CD4-positive, alpha-beta T cell treated with Interleukin-4 for 4 hours (primary cell): ENCODE measurements at regions not wholly inside any gene's neighbourhood (a gene's known extent, or its start where the extent isn't known, plus 50 kb on each side); places are given as distances from the start of the nearest gene placed in this dataset.

ENCODE experiments used
- DNase-seq: peaks from one replicate; pipeline ENCODE4 v3.0.0-alpha.2; 2020

DNA sequence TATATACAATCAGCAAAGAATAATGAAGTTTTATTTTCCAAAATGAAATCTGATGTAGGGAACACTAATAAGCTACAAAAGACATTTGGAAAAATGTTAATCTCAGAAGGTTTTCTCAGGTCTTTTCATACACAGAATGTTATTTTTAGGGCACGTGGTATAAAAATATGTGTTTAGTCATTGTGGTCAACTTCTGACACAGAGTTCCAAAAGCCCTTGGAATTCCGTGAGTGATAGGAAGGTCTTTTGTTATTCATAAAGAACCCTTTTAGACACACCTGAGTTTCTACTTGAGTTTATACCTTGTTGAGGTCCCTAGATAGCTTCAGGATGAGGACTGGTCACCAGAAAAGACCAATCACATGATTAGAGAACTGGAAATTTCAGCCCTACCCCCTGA lies 277.6 kb upstream of the NCAM2 start:
- no peak for DNase-seq

- DNase-seq, result no peak
Observed at GRCh38 chr21:20721151-20721550, 277.1 kb upstream of the NCAM2 start.

GRCh38 chr21:20728691-20729090 lies 269.5 kb upstream of the NCAM2 start:
- no peak for DNase-seq

DNA sequence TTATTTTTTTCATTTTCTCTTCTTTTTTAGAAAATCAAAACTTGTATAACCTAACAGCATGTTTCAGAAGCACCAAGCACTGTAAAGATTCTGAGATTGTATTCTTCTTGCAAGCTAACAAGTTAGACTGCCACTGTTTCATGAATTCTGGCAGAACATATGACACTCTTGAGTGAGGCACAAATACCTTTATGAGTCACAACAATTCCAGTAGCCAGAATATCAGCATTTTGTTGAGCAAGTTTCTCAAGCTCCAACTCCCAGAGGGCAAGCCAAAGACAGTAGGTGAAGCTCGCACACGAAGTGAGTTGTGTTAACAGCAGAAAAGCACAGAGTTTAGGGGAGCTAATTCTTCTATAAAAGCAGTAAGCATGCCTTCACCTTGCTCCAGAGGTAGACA lies 268.8 kb upstream of the NCAM2 start:
- no peak for DNase-seq

- no peak for DNase-seq
Observed at GRCh38 chr21:20730441-20730840, 267.8 kb upstream of the NCAM2 start.

DNA sequence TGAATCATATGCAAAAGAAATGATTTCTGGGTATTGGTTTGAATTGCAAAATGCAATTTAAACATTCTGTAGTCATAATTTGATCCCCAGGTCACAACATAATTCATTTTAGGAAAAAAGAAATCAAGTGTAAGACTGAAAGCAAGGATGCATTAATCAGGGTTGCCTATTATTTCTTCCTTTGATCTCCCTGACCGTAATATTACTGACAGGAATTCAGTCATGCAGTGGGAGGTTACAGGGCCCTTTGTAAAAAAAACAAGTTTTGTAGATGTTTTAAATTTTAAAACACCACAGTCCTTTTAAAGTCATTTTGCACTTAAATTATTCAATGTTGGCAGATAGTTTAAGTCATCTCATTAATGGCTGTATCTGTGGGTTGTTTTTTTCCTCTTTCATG lies 263.0 kb upstream of the NCAM2 start:
- DNase-seq, result no peak

- no peak for DNase-seq
Observed at GRCh38 chr21:20737227-20737913, 260.8 kb upstream of the NCAM2 start.

- no peak for DNase-seq
Observed at GRCh38 chr21:20739421-20739820, 258.8 kb upstream of the NCAM2 start.

DNA sequence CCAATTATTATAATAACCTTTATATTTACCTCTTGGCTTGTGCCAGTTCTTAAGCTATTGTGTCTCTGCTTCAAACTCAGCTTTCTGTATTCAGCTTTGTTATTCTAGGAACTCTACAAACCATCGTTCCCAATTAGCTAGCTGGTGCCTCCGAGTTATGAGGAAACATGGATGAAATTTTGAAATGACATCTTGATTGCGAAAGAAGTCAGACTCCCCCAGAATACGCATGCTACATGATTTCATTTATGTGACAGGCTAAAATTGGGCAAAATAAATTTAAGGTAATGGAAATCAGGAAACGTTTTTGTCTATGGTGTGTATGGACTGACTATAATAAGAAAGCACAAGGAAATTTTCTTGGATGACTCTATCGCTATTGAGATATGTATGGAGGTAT lies 256.8 kb upstream of the NCAM2 start:
- no peak for DNase-seq

DNA sequence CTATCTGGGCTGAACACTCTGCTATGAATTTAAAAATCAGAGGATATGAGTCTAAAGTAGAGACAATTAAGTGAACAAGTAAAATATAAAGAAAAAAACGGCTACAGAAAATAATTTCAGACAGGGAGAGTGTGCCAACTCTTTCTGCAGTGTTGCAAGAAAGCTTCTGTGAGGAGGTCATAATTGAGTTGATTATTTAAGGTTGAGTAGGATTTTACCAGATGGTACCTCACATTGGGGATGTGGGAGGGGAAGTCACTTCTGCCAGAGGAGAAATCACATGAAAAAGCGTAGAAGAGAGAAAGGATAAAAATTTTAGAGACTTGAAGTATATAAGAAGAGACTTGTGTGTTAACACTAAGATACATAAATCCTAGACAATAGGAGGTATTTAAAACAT lies 238.0 kb upstream of the NCAM2 start:
- no peak for DNase-seq

- no peak for DNase-seq
Observed at GRCh38 chr21:20774737-20775136, 223.5 kb upstream of the NCAM2 start.

- DNase-seq, result no peak
Observed at GRCh38 chr21:20779321-20779720, 218.9 kb upstream of the NCAM2 start.

- DNase-seq, result no peak
Observed at GRCh38 chr21:20783611-20784010, 214.6 kb upstream of the NCAM2 start.

DNA sequence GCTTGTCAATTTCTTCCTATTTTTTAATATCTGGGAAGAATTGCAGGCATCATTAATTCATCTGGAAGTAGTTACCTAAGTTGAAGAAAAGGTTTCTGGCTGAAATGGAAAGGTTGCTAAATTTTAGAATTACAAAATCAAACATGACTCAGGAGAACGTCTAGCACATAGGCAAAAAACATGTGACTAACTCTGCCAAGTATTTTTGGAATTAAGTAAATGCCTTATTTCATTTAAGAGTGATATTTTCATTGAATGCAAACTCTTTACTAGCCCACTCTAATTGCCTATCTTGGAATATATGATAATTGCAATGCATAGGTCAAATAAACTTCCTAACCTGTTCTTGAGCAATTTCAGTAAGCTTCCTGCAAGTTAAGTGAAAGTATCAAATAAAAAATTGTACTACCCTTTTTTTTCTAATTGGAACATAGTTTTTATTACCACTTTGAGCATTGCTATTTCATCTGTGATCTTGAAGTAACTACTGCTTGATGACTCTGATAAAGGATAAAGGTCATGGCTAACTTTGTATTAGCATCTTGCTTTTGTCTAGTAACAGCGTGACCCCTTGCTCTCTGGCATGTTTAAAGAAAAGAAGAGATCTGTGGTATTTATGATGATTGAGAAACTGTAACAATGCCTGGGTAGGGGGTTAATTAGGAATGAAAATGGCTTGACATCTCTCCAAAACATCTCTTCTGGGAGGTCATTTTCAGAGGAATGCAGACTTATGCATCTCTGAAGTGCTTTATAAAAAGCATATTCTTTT lies 208.3 kb upstream of the NCAM2 start:
- no peak for DNase-seq

GRCh38 chr21:20800106-20800505 lies 198.1 kb upstream of the NCAM2 start:
- no peak for DNase-seq

DNA sequence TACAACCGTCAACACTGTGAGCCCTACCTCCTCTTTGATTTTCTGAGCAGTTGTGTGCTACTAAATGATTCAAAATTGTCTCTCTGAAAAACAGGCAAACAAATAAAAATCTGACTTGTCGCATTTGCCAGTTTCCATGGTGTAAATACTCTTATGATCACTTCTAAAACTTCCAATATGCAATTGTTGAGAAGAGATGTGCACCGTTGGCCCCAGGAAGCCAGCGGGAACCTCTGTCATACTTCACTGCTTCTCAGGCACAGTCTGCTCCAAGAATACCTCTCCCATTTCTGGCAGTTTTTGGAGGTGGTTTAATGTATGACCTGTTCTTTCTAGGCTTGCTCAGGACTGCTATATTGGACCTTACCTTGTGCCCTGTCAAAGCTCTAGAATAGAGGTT lies 196.0 kb upstream of the NCAM2 start:
- no peak for DNase-seq

GRCh38 chr21:20802631-20803260 lies 195.5 kb upstream of the NCAM2 start:
- no peak for DNase-seq

DNA sequence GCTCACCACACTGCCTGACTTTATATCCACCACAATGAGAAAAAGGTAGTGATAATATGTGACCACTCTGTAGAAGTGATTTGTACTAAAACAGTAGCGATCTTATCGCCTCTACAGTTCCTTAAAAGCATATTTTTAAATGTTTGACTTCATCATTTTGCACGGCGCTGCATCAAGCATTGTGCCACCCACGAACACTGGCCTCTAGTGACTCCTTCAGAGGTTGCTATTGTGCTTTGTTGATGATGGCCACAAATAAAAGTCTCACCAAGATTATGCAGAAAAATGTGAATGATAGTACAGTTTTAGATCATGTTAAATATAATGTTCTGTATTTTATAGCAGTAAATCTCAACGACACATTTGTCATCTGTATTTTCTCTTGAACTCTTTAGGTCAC lies 186.5 kb upstream of the NCAM2 start:
- no peak for DNase-seq

- no peak for DNase-seq
Observed at GRCh38 chr21:20814090-20814489, 184.1 kb upstream of the NCAM2 start.

DNA sequence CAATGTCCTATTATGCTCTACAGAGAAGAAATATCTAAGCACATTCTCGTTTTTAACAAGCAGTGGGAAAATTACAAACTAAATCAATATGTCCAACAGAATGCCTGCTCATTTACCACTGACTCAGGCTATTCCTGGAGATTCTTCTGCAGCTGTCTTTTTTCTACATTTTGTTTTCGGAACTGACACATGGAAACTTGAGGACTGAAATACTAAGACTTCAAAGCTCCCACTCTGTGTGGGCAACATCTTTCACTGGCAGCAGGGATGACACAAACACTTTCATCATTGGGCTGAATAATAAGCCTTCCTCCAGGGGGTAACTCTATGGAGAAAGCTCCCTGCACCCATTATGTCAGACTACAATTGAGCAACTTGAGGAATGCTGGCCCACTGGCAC lies 175.5 kb upstream of the NCAM2 start:
- no peak for DNase-seq

GRCh38 chr21:20852866-20853265 lies 145.3 kb upstream of the NCAM2 start:
- no peak for DNase-seq

DNA sequence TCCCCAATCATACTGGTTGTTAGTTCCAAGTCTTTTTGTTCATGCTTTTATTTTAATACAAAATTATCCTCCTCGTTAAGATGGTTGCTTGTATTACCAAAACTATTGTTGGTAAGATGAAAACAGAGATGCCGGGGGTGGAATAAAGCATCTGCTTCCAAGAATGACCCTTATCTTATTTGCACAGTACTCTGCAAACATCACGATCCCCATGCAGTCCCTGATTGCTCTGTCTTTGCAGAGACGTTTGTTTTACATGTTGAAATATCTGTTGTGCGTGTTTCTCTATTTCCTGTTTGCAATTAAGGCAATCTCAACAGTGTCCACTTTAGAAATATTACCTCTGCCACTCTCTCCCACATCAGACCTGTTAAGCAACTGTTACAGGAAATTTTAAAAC lies 141.3 kb upstream of the NCAM2 start:
- DNase-seq, result no peak

- DNase-seq, result no peak
Observed at GRCh38 chr21:20874202-20874601, 124.0 kb upstream of the NCAM2 start.

DNA sequence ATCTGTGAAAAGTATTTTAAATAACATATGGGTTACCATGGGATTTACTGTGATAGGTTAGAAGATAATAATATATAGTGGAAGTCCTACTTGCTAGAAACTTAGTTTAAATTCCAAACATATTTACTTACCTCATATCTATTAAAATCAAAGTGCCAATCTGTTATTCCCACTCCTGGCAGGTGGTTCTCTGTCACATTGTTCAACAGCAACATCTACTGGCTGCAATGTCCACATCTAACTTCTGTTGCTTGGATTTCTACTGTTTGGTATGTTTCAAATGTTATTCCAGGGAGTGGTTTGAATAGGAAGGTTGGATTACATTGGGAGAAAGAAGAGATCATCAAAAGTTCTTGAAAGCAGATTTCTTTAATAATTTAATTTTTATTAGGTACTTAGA lies 122.5 kb upstream of the NCAM2 start:
- no peak for DNase-seq
